Amygdala (tissue), 56 donors: ENCODE measurements at regions not wholly inside any gene's neighbourhood (a gene's known extent, or its start where the extent isn't known, plus 50 kb on each side); places are given as distances from the start of the nearest gene placed in this dataset.
"Not testable (repeated sequence)": the region's sequence is repeated elsewhere in the genome, so short reads cannot be mapped to it uniquely, and the experiment has no call there.

Experiments used
- DNase-seq, 56 donors: peaks; one replicate each; lab custom pipeline; 2025; lab: John Stamatoyannopoulos, UW

DNA sequence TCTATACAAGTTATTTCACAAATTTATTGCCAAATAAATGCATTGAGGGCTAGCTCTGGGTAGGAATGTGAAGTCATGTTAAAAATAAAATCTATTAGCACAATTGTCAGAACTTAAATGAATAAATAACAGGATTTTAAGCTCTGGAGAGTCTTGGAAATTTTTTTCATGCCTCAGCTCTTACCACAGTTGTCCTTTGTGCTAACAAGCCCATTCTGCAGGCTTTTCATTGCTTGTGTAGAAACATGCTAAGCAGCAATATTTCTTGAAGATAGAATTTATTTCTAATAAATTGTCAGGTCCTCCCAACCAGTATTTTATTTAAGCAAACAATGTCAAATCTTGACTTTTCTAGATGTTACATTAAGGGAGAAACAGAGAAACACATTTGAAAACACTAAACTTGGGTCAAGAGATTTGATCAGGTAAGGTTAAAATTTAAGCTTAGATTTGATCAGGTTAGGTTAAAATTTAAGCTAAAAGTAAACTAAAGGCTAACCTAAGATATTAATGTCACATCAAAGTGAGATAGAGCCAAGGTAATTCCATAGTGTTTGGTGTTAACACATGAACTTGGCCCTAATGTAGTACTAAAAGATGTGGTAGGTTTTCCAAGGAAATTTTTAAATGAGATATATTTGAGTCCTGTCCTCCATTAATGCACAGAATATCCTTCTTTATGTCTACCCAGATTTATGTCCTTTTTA is 179.1 kb upstream of the IL1RAPL1 start:
- no peak for DNase-seq

DNA sequence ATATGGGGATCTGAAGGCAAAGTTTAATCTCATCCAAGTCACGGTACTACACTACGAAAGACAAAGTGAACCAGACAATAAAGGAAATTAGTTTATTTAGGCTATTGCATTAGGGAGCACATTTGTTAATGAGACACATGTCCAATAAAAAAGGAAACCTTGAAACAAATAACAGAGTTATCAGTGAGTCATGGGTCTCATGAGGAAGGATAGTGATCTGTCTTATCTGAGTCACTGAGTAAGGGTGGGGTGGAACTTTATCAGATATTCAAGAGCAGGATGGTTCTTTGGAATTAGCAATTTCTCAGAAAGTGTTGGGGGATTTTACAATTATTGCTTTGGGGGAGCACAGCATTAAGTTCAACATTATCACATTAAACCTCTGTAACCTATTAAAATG is 188.9 kb upstream of the IL1RAPL1 start:
- DNase-seq, result no peak

GRCh38 chrX:28391528-28391927 is 195.7 kb upstream of the IL1RAPL1 start:
- no peak for DNase-seq

GRCh38 chrX:28379103-28379502 is 208.1 kb upstream of the IL1RAPL1 start:
- no peak for DNase-seq

DNA sequence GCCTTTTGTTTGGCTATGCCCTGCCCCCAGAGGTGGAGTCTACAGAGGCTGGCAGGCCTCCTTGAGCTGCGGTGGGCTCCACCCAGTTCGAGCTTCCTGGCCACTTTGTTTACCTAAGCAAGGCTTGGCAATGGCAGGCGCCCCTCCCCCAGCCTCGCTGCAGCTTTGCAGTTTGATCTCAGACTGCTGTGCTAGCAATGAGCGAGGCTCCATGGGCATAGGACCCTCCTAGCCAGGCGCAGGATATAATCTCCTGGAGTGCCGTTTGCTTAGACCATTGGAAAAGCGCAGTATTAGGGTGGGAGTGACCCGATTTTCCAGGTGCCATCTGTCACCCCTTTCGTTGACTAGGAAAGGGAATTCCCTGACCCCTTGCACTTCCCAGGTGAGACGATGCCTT is 219.6 kb upstream of the IL1RAPL1 start:
- DNase-seq, result not testable (repeated sequence)

DNA sequence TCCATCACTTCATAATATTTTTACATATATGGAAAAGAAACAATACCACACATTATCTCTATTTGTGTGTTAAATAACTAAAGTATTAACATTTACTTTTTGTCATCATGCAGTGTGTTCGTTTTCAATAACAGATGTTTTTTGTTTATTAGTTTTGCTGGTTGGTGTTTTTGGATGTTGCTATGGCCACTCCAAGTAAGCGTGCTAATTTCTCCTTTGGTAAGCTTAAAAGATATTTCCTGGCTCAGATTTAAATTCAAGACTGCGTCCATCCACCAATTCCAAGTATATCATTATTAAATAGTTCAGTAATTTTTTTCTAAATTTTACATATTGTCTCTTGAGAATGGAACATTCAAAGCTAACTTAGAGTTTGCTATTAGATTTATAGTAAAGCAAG is 235.4 kb upstream of the IL1RAPL1 start:
- DNase-seq, result no peak

GRCh38 chrX:28349888-28350287 is 237.4 kb upstream of the IL1RAPL1 start:
- DNase-seq, result no peak

DNA sequence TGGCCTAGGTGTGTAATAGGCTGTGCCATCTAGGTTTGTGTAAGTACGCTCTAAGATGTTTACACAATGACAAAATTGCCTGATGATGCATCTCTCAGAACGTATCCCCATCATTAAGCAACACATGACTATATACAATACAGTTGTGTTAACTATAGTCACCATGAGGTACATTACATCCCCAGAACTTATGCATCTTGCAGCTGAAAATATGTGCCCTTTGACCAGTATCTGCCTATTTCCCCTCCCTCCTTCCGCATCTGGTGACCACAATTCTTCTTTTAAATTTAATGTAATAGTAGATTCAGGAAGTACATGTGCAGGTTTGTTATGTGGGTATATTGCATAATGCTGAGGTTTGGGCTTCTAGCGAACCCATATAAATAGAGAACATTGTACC is 239.8 kb upstream of the IL1RAPL1 start:
- no peak for DNase-seq

GRCh38 chrX:28329156-28329555 is 258.1 kb upstream of the IL1RAPL1 start:
- no peak for DNase-seq

DNA sequence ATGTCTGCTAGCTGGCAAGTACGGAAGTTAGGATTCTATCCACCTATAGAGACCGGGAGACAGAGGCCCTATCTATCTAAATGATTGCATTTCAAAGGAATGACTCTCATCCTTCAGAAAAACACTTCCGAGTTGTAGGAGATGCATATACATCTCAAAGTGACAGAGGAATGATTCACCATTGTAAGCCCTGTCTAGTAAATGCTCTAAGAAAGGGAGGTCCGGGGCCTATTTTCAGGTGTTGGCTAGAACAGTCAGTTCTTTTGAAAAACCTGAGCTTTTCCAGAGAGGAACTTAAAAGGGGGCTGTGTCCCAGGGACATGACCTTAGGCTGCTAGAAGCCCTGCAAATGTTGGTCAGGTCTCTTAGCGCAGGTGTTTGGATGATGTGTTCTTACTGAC is 262.9 kb upstream of the IL1RAPL1 start:
- no peak for DNase-seq

- DNase-seq, result no peak
Measured at GRCh38 chrX:28321286-28321685, 266.0 kb upstream of the IL1RAPL1 start.

GRCh38 chrX:28312965-28313364 is 274.3 kb upstream of the IL1RAPL1 start:
- no peak for DNase-seq

GRCh38 chrX:28312259-28312658 is 275.0 kb upstream of the IL1RAPL1 start:
- DNase-seq, result no peak

GRCh38 chrX:28311466-28311865 is 275.8 kb upstream of the IL1RAPL1 start:
- DNase-seq, result no peak

DNA sequence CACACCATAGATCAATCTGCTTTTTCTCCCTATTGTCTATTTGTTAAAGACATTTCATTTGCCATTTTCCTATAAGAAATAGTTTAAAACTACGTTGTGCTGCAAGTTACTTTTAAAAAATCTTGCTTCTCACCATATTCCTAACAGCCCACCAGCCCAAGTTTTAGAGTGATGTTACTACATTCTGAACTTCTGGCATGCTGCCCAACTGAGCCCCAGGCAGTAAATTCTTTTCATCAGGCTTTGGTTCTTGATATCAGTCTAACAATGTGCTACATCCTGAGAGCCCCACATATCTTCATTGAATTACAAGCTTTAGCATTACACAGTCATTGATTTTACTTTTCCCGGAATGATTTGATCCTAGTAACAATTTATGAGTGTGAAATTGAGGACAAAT is 283.8 kb upstream of the IL1RAPL1 start:
- no peak for DNase-seq

DNA sequence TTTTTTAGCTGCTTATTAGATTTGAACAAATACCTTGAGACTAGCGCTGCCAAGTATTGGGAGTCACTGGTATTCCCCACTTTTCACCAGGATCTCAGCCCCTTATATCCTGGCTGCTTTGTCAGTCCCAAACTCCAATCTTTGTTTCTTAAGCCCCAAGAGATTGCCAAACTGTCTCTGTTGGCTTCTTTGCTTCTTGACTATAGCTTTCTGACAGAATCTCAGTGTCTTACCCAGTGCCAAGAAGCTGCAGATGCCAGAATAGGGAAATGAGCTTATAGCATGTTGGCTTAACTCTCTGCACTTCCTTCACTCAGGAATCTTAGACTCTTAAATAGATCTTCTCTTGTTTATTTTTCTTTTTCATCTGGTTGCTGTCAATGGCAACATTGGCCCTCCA is 297.5 kb upstream of the DCAF8L1 start:
- DNase-seq, result no peak

GRCh38 chrX:28278251-28278650 is 297.0 kb upstream of the DCAF8L1 start:
- no peak for DNase-seq

DNA sequence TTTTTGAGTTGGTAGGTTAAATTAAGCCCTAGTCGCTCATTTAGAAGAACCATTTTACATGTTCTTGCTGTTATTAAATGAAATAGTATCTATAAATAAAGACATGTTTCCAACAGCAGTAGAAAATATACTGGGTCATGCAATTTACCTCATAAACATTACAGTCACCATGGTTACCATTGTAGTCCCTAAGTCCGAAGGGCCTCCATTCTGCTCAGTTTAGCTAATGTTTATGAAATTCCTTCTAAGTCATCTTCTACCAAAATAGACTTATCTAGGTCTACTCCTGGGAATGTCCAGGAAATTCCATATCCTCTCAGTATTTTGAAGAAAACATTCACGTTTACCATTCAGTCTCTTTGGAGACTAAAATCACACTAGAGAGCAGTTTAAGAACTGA is 292.5 kb upstream of the DCAF8L1 start:
- DNase-seq, result no peak

DNA sequence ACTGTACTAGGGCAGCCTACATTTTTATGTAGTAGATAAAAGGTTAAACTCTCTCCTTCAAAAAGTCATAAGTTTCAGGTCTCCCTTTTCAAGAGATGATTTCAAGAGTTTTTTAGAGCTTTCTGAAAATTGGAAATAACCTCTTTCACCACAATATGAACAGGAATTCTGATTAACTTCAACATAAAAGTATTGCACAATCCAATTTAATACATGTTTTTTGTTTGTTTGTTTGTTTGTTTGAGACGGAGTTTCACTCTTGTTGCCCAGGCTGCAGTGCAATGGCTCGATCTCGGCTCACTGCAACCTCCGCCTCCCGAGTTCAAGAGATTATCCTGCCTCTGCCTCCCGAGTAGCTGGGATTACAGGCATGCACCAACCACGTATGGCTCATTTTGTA is 265.4 kb upstream of the DCAF8L1 start:
- DNase-seq, result no peak

DNA sequence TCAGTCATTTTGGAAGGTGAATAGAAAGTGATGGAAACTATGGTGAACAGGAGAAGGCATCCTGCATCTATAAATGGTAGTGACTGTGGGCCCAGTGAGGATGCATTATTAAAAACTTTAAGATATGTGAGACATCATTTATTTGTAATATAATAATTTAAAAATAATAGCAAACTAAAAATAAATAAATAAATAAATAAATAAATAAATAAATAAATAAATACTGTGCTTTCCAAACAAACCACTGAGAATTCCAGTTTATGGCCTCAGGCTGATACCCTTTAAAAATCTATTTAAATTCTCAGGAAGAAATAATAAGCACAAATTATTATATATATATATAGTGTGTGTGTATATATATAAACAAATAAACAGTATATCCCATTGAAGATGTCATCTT is 248.0 kb upstream of the DCAF8L1 start:
- no peak for DNase-seq

GRCh38 chrX:28225513-28225912 is 244.3 kb upstream of the DCAF8L1 start:
- no peak for DNase-seq

- DNase-seq, result no peak
Measured at GRCh38 chrX:28223991-28224390, 242.7 kb upstream of the DCAF8L1 start.

GRCh38 chrX:28223469-28223868 is 242.2 kb upstream of the DCAF8L1 start:
- no peak for DNase-seq
